H9 (cell line): ENCODE measurements at regions not wholly inside any gene's neighbourhood (a gene's known extent, or its start where the extent isn't known, plus 50 kb on each side); places are given as distances from the start of the nearest gene placed in this dataset.

ENCODE experiments used
- DNase-seq: peaks from one replicate; pipeline ENCODE4 v3.0.0-alpha.2; 2017
- H2AFZ ChIP-seq: one replicate; pipeline ENCODE4 v1.6.1; 2013; ENCODE audit warnings: mild to moderate bottlenecking, low read length, control low read depth, moderate library complexity
- H2AK5ac ChIP-seq: 2 replicates; pipeline ENCODE4 v1.6.1; 2013; ENCODE audit warnings: low read length, control low read depth, mixed read lengths; ENCODE audit not compliant: insufficient read length
- H2BK120ac ChIP-seq: one replicate; pipeline ENCODE4 v1.6.1; 2013; ENCODE audit warnings: low read depth, mild to moderate bottlenecking, low read length, control low read depth, inconsistent platforms; ENCODE audit not compliant: poor library complexity, severe bottlenecking
- H2BK12ac ChIP-seq: 2 replicates; pipeline ENCODE4 v1.6.1; 2013; ENCODE audit warnings: low read length, control low read depth, mixed read lengths, low read depth; ENCODE audit not compliant: insufficient read length
- H2BK15ac ChIP-seq: 2 replicates; pipeline ENCODE4 v1.6.1; 2013; ENCODE audit warnings: low read depth, low read length, control low read depth
- H2BK20ac ChIP-seq: one replicate; pipeline ENCODE4 v1.6.1; 2013; ENCODE audit warnings: low read depth, mild to moderate bottlenecking, low read length, control low read depth, inconsistent platforms; ENCODE audit not compliant: poor library complexity, severe bottlenecking
- H2BK5ac ChIP-seq: 2 replicates; pipeline ENCODE4 v1.6.1; 2013; ENCODE audit warnings: low read length, control low read depth, mixed read lengths; ENCODE audit not compliant: insufficient read length
- H3K14ac ChIP-seq: 2 replicates; pipeline ENCODE4 v1.6.1; 2013; ENCODE audit warnings: low read length, control low read depth; ENCODE audit not compliant: insufficient read depth
- H3K18ac ChIP-seq: 2 replicates; pipeline ENCODE4 v1.6.1; 2013; ENCODE audit warnings: low read depth, mild to moderate bottlenecking, mixed read lengths, low read length, control low read depth; ENCODE audit not compliant: insufficient read length
- H3K23ac ChIP-seq: 2 replicates; pipeline ENCODE4 v1.6.1; 2013; ENCODE audit warnings: low read length, control low read depth, mixed read lengths, low read depth; ENCODE audit not compliant: insufficient read length
- H3K23me2 ChIP-seq: 2 replicates; pipeline ENCODE4 v1.6.1; 2013; ENCODE audit warnings: low read depth, mild to moderate bottlenecking, mixed read lengths, low read length, control low read depth; ENCODE audit not compliant: insufficient read length, poor library complexity, severe bottlenecking
- H3K27ac ChIP-seq: 2 replicates; pipeline ENCODE4 v1.5.1; 2013; ENCODE audit warnings: low read length, control low read depth, mixed read lengths, low read depth; ENCODE audit not compliant: insufficient read length
- H3K27me3 ChIP-seq: 2 replicates; pipeline ENCODE4 v1.6.1; 2013; ENCODE audit warnings: low read length, control low read depth, inconsistent platforms; ENCODE audit not compliant: insufficient read depth
- H3K4ac ChIP-seq: 2 replicates; pipeline ENCODE4 v1.6.1; 2013; ENCODE audit warnings: low read depth, mild to moderate bottlenecking, control low read depth, inconsistent platforms, low read length, moderate library complexity
- H3K4me1 ChIP-seq: 2 replicates; pipeline ENCODE4 v1.6.1; 2013; ENCODE audit warnings: low read length, control low read depth, inconsistent platforms; ENCODE audit not compliant: insufficient read depth
- H3K4me2 ChIP-seq: 2 replicates; pipeline ENCODE4 v1.6.1; 2013; ENCODE audit warnings: low read length, control low read depth, mixed read lengths; ENCODE audit not compliant: insufficient read length, insufficient read depth
- H3K56ac ChIP-seq: 2 replicates; pipeline ENCODE4 v1.6.1; 2013; ENCODE audit warnings: low read depth, mild to moderate bottlenecking, mixed read lengths, low read length, control low read depth; ENCODE audit not compliant: insufficient read length
- H3K79me1 ChIP-seq: 2 replicates; pipeline ENCODE4 v1.6.1; 2013; ENCODE audit warnings: low read depth, mild to moderate bottlenecking, moderate library complexity, low read length, control low read depth, inconsistent platforms; ENCODE audit not compliant: insufficient read depth, poor library complexity, severe bottlenecking
- H3K79me2 ChIP-seq: 2 replicates; pipeline ENCODE4 v1.6.1; 2013; ENCODE audit warnings: low read length, control low read depth, inconsistent platforms; ENCODE audit not compliant: insufficient read depth
- H3K9ac ChIP-seq: 2 replicates; pipeline ENCODE4 v1.6.1; 2013; ENCODE audit warnings: low read length, control low read depth, mixed read lengths; ENCODE audit not compliant: insufficient read length; ENCODE audit errors: extremely low read depth
- H3K9me3 ChIP-seq: one replicate; pipeline ENCODE4 v1.6.1; 2013; ENCODE audit warnings: low read depth, low read length, inconsistent platforms; ENCODE audit not compliant: control insufficient read depth
- H3T11ph ChIP-seq: one replicate; pipeline ENCODE4 v1.6.1; 2013; ENCODE audit warnings: mild to moderate bottlenecking, low read length, control low read depth, inconsistent platforms
- H4K20me1 ChIP-seq: one replicate; pipeline ENCODE4 v1.6.1; 2013; ENCODE audit not compliant: control insufficient read depth, insufficient read length, insufficient read depth
- H4K5ac ChIP-seq: 2 replicates; pipeline ENCODE4 v1.6.1; 2013; ENCODE audit warnings: low read depth, mild to moderate bottlenecking, mixed read lengths, low read length, control low read depth; ENCODE audit not compliant: insufficient read length
- H4K8ac ChIP-seq: replicated peaks from 2 replicates; pipeline ENCODE4 v1.6.1; 2013; ENCODE audit warnings: low read length, control low read depth, mixed read lengths, low read depth; ENCODE audit not compliant: insufficient read length
- H4K91ac ChIP-seq: 2 replicates; pipeline ENCODE4 v1.6.1; 2013; ENCODE audit warnings: low read depth, mild to moderate bottlenecking, moderate library complexity, mixed read lengths, low read length, control low read depth; ENCODE audit not compliant: insufficient read length
- H3K27ac Mint-ChIP-seq, 3 experiments: 2 replicates in 2 of 3; 3 replicates in 1 of 3; pipeline ENCODE4 v1.8.0; 2020 to 2021; ENCODE audit warnings: mixed read lengths in 3 of 3, mild to moderate bottlenecking in 1 of 3, moderate library complexity in 1 of 3
- H3K27me3 Mint-ChIP-seq: 2 replicates; pipeline ENCODE4 v1.8.0; 2021; ENCODE audit warnings: low read depth, mild to moderate bottlenecking, moderate library complexity, mixed read lengths
- H3K36me3 Mint-ChIP-seq, 3 experiments: 2 replicates in 2 of 3; 3 replicates in 1 of 3; pipeline ENCODE4 v1.8.0; 2020 to 2021; ENCODE audit warnings: low read depth in 3 of 3, mixed read lengths in 3 of 3; ENCODE audit not compliant: insufficient read depth in 1 of 3
- H3K4me1 Mint-ChIP-seq, 2 experiments: 2 replicates each; pipeline ENCODE4 v1.8.0; 2020; ENCODE audit warnings: mixed read lengths in 2 of 2
- H3K4me3 Mint-ChIP-seq, 2 experiments: 2 replicates in 1 of 2; 3 replicates in 1 of 2; pipeline ENCODE4 v1.8.0; 2020 to 2021; ENCODE audit warnings: mild to moderate bottlenecking in 2 of 2, mixed read lengths in 2 of 2, moderate library complexity in 1 of 2
- H3K9me3 Mint-ChIP-seq, 2 experiments: 2 replicates in 1 of 2; 3 replicates in 1 of 2; pipeline ENCODE4 v1.8.0; 2020; ENCODE audit warnings: mild to moderate bottlenecking in 2 of 2, mixed read lengths in 2 of 2, moderate library complexity in 1 of 2
- WGBS: extraction: QIAGEN DNeasy Blood & Tissue Kit; methylation state at CpG from one replicate; pipeline ENCODE4 v1.1.7; 2013; ENCODE audit warnings: missing lambda C conversion rate, low lambda C conversion rate, mixed read lengths; ENCODE audit not compliant: insufficient read length; ENCODE audit errors: extremely low coverage; 5-methylcytosine and 5-hydroxymethylcytosine counted together
- TF ChIP-seq, protein P1 (sequence below): fragments of 200-600 bp; sonication (generic); conservative IDR thresholded peaks from 3 replicates; pipeline ENCODE4 v1.8.0; 2021; ENCODE audit warnings: antibody characterized with exemption, mild to moderate bottlenecking

DNA sequence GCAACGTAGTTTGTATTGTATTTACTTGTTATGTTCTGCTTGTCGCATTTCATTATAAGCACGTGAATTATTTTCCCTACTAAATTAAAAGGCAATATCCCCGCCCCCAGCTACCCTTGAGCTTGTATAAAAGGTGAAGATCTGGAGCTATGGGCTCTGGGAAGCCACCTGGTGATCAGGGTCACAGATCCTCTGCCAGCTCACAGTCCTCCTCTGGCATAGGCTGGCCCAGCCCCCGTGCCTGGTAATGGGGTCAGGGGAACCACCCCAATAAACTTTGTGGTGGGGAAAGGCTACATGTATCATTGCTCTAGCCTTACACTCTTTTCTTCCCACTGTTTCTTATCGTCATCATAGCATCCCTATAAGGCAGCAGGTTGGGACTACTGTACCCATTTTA is 190.2 kb upstream of the TSHZ3 start:
- no peak overlapping the region for H2AK5ac ChIP-seq
- no peaks in the 10 kb centered on the region for H3K23me2 ChIP-seq
- peaks cover 9 to 13% (median 11%) of the 10 kb centered on the region in 3 experiments for H3K36me3 Mint-ChIP-seq
- H3K18ac ChIP-seq: no peak overlapping the region
- no peak overlapping the region for H2BK120ac ChIP-seq
- H3K4me1 ChIP-seq: no peaks in the 10 kb centered on the region
- no peaks in the 10 kb centered on the region for H4K20me1 ChIP-seq
- H3K27me3 Mint-ChIP-seq: peaks cover 2% of the 10 kb centered on the region; the same call in 1 of the 2 replicates
- H3K9me3 ChIP-seq: no peaks in the 10 kb centered on the region
- H3K14ac ChIP-seq: no peak overlapping the region
- TF ChIP-seq, protein P1, sequence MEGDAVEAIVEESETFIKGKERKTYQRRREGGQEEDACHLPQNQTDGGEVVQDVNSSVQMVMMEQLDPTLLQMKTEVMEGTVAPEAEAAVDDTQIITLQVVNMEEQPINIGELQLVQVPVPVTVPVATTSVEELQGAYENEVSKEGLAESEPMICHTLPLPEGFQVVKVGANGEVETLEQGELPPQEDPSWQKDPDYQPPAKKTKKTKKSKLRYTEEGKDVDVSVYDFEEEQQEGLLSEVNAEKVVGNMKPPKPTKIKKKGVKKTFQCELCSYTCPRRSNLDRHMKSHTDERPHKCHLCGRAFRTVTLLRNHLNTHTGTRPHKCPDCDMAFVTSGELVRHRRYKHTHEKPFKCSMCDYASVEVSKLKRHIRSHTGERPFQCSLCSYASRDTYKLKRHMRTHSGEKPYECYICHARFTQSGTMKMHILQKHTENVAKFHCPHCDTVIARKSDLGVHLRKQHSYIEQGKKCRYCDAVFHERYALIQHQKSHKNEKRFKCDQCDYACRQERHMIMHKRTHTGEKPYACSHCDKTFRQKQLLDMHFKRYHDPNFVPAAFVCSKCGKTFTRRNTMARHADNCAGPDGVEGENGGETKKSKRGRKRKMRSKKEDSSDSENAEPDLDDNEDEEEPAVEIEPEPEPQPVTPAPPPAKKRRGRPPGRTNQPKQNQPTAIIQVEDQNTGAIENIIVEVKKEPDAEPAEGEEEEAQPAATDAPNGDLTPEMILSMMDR: no peak
- no peak overlapping the region for H3K4me3 Mint-ChIP-seq
- no peak overlapping the region for H2BK5ac ChIP-seq
- no peak overlapping the region for H3K4ac ChIP-seq
- H2BK15ac ChIP-seq: no peak overlapping the region
- H4K91ac ChIP-seq: no peak overlapping the region
- H3K56ac ChIP-seq: no peak overlapping the region
- no peak overlapping the region for H3K27ac Mint-ChIP-seq
- peak; percentile 4 for DNase-seq
- H4K8ac ChIP-seq: no peak overlapping the region
- peaks cover 7 to 14% of the 10 kb centered on the region in 2 experiments for H3K9me3 Mint-ChIP-seq
- H3T11ph ChIP-seq: no peak overlapping the region
- no peak overlapping the region for H3K9ac ChIP-seq
- no peaks in the 10 kb centered on the region for H3K27me3 ChIP-seq
- H3K4me1 Mint-ChIP-seq: peaks cover 19 to 25% of the 10 kb centered on the region in 2 experiments
- no peak overlapping the region for H3K4me2 ChIP-seq
- H3K79me2 ChIP-seq: no peaks in the 10 kb centered on the region
- H4K5ac ChIP-seq: no peak overlapping the region
- no CpG with 5 or more reads among the region's 6 CpGs for WGBS
- no peak overlapping the region for H2AFZ ChIP-seq
- H3K23ac ChIP-seq: no peak overlapping the region
- H2BK20ac ChIP-seq: no peak overlapping the region
- H3K79me1 ChIP-seq: no peaks in the 10 kb centered on the region
- no peak overlapping the region for H2BK12ac ChIP-seq
- H3K27ac ChIP-seq: no peak overlapping the region
